Peyer's patch (tissue), 4 donors: ENCODE measurements at regions not wholly inside any gene's neighbourhood (a gene's known extent, or its start where the extent isn't known, plus 50 kb on each side); places are given as distances from the start of the nearest gene placed in this dataset.

ENCODE experiments used
- DNase-seq, 3 donors: peaks; one replicate each; pipeline ENCODE4 v3.0.0-alpha.2; 2017 to 2019
- H3K27ac ChIP-seq, 4 donors: fragments of 200-600 bp; sonication (generic); one replicate each; pipeline ENCODE4 v1.5.1; 2016 to 2019
- H3K27me3 ChIP-seq, 2 donors: fragments of 200-600 bp; sonication (generic); one replicate each; pipeline ENCODE4 v1.5.1; 2019
- H3K36me3 ChIP-seq, 3 donors: fragments of 200-600 bp; sonication (generic); one replicate each; pipeline ENCODE4 v1.5.1; 2016 to 2019
- H3K4me1 ChIP-seq, 4 donors: fragments of 200-600 bp; sonication (generic); one replicate each; pipeline ENCODE4 v1.5.1; 2016 to 2019
- H3K4me3 ChIP-seq, 4 donors: fragments of 200-600 bp; sonication (generic); 1 replicate in 3 of 4; 2 replicates in 1 of 4; pipeline ENCODE4 v1.5.1; 2016 to 2019; ENCODE audit warnings: mild to moderate bottlenecking in 1 of 4
- H3K9me3 ChIP-seq, 4 donors: fragments of 200-600 bp; sonication (generic); one replicate each; pipeline ENCODE4 v1.5.1; 2016 to 2019; ENCODE audit warnings: mild to moderate bottlenecking in 1 of 4
- CTCF ChIP-seq, 6 experiments: fragments of 450-650 bp in 4 of 6; fragments of 200-600 bp in 2 of 6; sonication (generic) in 1 of 6; IDR thresholded peaks; one replicate each; pipeline ENCODE4 v1.5.1; 2017 to 2019; ENCODE audit warnings: antibody characterized with exemption in 6 of 6, mild to moderate bottlenecking in 3 of 6, moderate library complexity in 1 of 6
- POLR2A ChIP-seq, 2 donors: fragments of 450-650 bp; IDR thresholded peaks; one replicate each; pipeline ENCODE4 v1.5.1; 2017; ENCODE audit warnings: antibody characterized with exemption in 2 of 2, mild to moderate bottlenecking in 2 of 2, moderate library complexity in 2 of 2

DNA sequence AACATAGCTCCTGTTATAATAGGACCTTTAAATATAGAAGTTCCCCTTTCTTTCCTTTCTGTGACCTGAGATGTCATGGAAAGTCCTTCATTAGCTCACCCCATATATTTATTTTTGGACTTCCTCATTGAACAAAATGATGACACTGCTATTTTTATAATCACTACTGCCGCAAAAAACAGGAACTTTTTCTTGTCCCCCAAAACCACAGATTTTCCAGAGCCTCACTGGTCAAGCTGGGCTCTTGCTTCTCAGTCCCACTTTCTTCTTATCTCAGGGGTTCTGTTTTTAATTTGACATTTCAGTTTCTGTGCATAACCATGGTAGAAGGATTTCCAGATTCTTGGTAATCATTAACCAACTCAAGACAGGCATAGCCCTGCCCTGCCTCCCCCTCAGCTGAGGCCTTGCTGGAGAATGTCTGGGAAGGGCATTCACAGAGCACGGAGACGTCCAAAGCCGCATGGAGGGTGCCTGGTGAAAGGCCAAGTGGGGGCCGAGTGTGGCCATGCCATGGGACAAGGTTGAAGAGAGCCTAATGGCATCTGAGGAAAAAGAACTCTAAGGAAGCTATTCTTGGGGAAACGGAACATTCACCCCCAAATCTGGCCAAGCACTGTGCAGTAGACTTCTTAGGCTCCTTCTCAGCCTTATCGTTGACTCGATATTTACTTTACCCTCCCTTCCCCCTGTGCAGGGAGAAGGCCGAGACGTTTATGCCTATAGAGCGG lies 73.7 kb downstream of the EDN1 start:
- Histone ChIP-seq H3K4me3 (no peak overlapping the region), H3K36me3 (no peaks in the 10 kb centered on the region), H3K4me1 (peaks cover 0 to 18% (median 1%) of the 10 kb centered on the region in 4 donors), H3K9me3 (no peaks in the 10 kb centered on the region), H3K27ac (peak overlapping the region in 3 of 4 donors; percentile 55 to 88 (median 79)), H3K27me3 (no peaks in the 10 kb centered on the region)
- TF ChIP-seq CTCF (IDR thresholded peaks at IDR 0.05) (no peak), POLR2A (IDR thresholded peaks at IDR 0.05) (peak in 1 of 2 donors; percentile 20)
- peak in 2 of 3 donors; percentile 74 to 79 for DNase-seq

DNA sequence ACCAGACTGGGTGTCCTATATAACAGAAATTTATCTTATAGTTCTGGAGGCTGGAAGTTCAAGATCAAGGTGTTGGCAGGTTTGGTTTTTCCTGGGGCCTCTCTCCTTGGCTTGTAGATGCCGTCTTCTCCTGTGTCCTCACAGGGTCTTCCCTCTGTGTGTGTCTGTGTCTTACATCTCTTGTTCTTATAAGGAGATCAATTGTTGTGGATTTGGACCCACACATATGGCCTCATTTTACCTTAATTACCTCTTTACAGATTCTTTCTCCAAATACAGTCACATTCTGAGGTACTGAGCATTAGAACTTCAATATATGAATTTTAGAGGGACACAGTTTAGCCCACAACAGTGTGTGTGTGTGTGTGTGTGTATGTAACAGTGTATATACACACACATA lies 74.5 kb downstream of the EDN1 start:
- H3K27me3 ChIP-seq: no peaks in the 10 kb centered on the region
- peak overlapping the region in 2 of 4 donors; percentile 79 to 88 for H3K27ac ChIP-seq
- H3K4me3 ChIP-seq: no peak overlapping the region
- no peaks in the 10 kb centered on the region for H3K9me3 ChIP-seq
- TF ChIP-seq CTCF (IDR thresholded peaks at IDR 0.05): no peak
- no peak for TF ChIP-seq POLR2A (IDR thresholded peaks at IDR 0.05)
- H3K4me1 ChIP-seq: peaks cover 0 to 18% (median 1%) of the 10 kb centered on the region in 4 donors
- DNase-seq: no peak
- no peaks in the 10 kb centered on the region for H3K36me3 ChIP-seq

GRCh38 chr6:12366731-12367130 lies 76.6 kb downstream of the EDN1 start:
- Histone ChIP-seq H3K27ac (peak overlapping the region in 1 of 4 donors; percentile 8), H3K36me3 (no peaks in the 10 kb centered on the region), H3K4me1 (peaks cover 0 to 18% (median 1%) of the 10 kb centered on the region in 4 donors), H3K9me3 (no peaks in the 10 kb centered on the region), H3K4me3 (no peak overlapping the region), H3K27me3 (no peaks in the 10 kb centered on the region)
- TF ChIP-seq POLR2A (IDR thresholded peaks at IDR 0.05) (no peak), CTCF (IDR thresholded peaks at IDR 0.05) (no peak)
- no peak for DNase-seq

DNA sequence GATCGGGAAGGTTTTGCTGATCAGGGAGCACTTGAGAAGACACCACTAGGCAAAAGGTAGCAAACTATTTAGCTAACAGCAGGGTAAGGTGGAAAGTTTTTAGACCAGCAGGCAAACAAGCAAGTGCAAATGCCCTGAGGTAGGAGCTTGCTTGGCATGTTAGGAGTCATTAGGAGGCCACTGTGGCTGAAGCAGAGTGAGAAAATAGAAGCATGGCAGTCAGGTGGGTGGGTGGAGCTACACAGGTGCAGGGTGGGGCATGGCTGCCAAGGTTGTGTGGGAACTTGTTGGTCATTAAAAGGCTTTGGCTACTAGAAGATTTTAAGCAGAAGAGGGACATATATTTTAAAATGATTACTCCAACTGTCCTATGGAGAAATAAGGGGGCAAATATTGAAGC lies 77.3 kb downstream of the EDN1 start:
- no peaks in the 10 kb centered on the region for H3K9me3 ChIP-seq
- no peaks in the 10 kb centered on the region for H3K36me3 ChIP-seq
- H3K4me1 ChIP-seq: peaks cover 0 to 18% (median 1%) of the 10 kb centered on the region in 4 donors
- no peak for DNase-seq
- H3K27ac ChIP-seq: no peak overlapping the region
- H3K27me3 ChIP-seq: no peaks in the 10 kb centered on the region
- no peak overlapping the region for H3K4me3 ChIP-seq
- TF ChIP-seq POLR2A (IDR thresholded peaks at IDR 0.05) (no peak), CTCF (IDR thresholded peaks at IDR 0.05) (no peak)

GRCh38 chr6:12369355-12369754 lies 79.2 kb downstream of the EDN1 start:
- Histone ChIP-seq H3K4me3 (no peak overlapping the region), H3K9me3 (no peaks in the 10 kb centered on the region), H3K4me1 (peaks cover 0 to 12% (median 1%) of the 10 kb centered on the region in 4 donors), H3K36me3 (no peaks in the 10 kb centered on the region), H3K27me3 (no peaks in the 10 kb centered on the region), H3K27ac (no peak overlapping the region)
- no peak for DNase-seq
- TF ChIP-seq POLR2A (IDR thresholded peaks at IDR 0.05): no peak
- no peak for TF ChIP-seq CTCF (IDR thresholded peaks at IDR 0.05)
